ENCODE measurements at regions not wholly inside any gene's neighbourhood (a gene's known extent, or its start where the extent isn't known, plus 50 kb on each side); places are given as distances from the start of the nearest gene placed in this dataset. TPM values are rescaled to one million over a fixed set of nuclear protein-coding genes. Genes with fewer than 3 reads are reported as not detected.

DNA sequence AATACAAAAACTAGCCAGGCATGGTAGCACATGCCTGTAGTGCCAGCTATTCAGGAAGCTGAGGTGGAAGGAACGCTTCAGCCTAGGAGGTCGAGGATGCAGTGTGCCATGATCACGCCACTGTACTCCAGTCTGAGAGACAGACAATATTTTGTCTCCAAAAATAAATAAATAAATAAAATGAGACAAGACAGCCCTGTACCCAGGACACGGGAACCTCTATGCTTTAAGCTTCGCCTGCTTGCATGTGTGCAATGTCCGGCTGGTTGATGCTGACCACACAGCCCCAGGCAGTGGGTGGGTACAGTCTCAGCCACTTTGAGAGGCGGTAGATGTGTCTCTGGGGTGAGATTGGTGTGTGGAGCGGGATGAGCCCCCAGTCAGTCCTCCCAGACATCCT is 52.0 kb upstream of the MPEG1 start:
- H3K27ac ChIP-seq (ENCODE audit: low read depth, low read length, poor library complexity, severe bottlenecking) = no peak overlapping the region
- no peaks in the 10 kb centered on the region for H3K79me2 ChIP-seq (ENCODE audit: insufficient read depth, low read depth, low read length)
- H2AFZ ChIP-seq (ENCODE audit: low read length) = no peak overlapping the region
- intact Hi-C loops (cut with micrococcal nuclease; ENCODE audit: unreplicated experiment) = no loop called here
- no peaks in the 10 kb centered on the region for H3K9me2 ChIP-seq (ENCODE audit: insufficient read depth, low read length)
- TF ChIP-seq CTCF (conservative IDR thresholded peaks at IDR 0.05; ENCODE audit: low read length) (no peak), EZH2phosphoT487 (IDR thresholded peaks at IDR 0.05; ENCODE audit: borderline replicate concordance, low read depth, low read length) (no peak)
- POLR2A ChIA-PET = interaction anchor here (0.5 to 5.6 kb wide), 7 partner anchors 10 to 477 kb away, joined by 3 to 39 read pairs (median 3); no protein-coding TSS in a partner anchor
- H3K4me2 ChIP-seq (ENCODE audit: low read length) = no peak overlapping the region
- H3K36me3 ChIP-seq (ENCODE audit: insufficient read depth, low read length) = no peaks in the 10 kb centered on the region
- BruUV-seq (replicated peaks) = no TSS peak
- H3K4me1 ChIP-seq (ENCODE audit: insufficient read depth, low read length, poor library complexity, severe bottlenecking) = peaks cover 70% of the 10 kb centered on the region
- no peak overlapping the region for H3K4me3 ChIP-seq (ENCODE audit: low read depth, low read length, poor library complexity, severe bottlenecking)
- no peak for DNase-seq (ENCODE audit: low spot score)
- H4K20me1 ChIP-seq (ENCODE audit: insufficient read depth, low read length) = no peaks in the 10 kb centered on the region
- no peaks in the 10 kb centered on the region for H3K9me3 ChIP-seq (ENCODE audit: low read length)
- CTCF ChIA-PET (ENCODE audit: unreplicated experiment) = interaction anchor here (1.8 to 2.4 kb wide), 2 partner anchors 10 to 94 kb away, joined by 6 to 10 read pairs; no protein-coding TSS in a partner anchor

DNA sequence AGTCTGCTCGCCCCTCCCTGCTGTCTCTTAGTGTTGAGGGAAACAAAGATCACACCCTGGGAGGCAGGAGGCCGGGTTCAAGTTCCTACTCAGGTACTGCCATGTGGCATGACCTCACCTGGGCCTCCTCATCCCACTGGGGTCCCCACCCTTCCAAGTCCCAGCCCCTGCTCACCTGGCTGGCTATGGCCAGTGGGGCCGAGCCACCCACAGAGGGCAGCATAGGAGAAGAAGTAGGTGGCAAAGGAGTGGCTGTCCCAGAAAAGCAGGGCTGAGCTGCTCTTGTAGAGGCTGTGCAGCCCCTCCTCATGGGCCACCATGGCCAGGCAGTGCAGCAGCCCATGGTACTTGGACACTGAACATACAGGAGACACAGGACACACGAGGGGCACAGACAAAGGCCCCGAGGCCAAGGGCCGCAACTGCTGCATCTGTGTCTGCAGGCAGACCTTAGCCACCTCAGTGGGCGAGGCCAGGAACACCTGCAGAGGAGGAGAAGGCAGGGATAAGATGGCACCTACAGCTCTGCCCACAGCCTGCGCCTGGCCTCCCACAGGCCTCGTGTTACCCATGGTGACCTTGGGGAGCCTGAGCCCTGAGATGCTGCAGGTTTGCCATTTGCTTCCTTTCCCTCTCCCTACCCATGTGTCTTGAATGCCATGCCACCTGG is 50.6 kb upstream of the MPEG1 start:
- Histone ChIP-seq H3K9me2 (ENCODE audit: insufficient read depth, low read length) (no peaks in the 10 kb centered on the region), H3K9me3 (ENCODE audit: low read length) (no peaks in the 10 kb centered on the region), H3K4me3 (ENCODE audit: low read depth, low read length, poor library complexity, severe bottlenecking) (no peak overlapping the region), H2AFZ (ENCODE audit: low read length) (peak overlapping the region; percentile 53; the same call in 1 of the 2 replicates), H3K4me2 (ENCODE audit: low read length) (peak overlapping the region; percentile 26; the same call in 1 of the 2 replicates), H4K20me1 (ENCODE audit: insufficient read depth, low read length) (no peaks in the 10 kb centered on the region), H3K27ac (ENCODE audit: low read depth, low read length, poor library complexity, severe bottlenecking) (no peak overlapping the region), H3K4me1 (ENCODE audit: insufficient read depth, low read length, poor library complexity, severe bottlenecking) (peaks cover 56% of the 10 kb centered on the region), H3K79me2 (ENCODE audit: insufficient read depth, low read depth, low read length) (no peaks in the 10 kb centered on the region), H3K36me3 (ENCODE audit: insufficient read depth, low read length) (no peaks in the 10 kb centered on the region)
- DNase-seq (ENCODE audit: low spot score) = peak; percentile 84
- peak; percentile 92 for TF ChIP-seq CTCF (conservative IDR thresholded peaks at IDR 0.05; ENCODE audit: low read length)
- no peak for TF ChIP-seq EZH2phosphoT487 (IDR thresholded peaks at IDR 0.05; ENCODE audit: borderline replicate concordance, low read depth, low read length)
- ChIA-PET POLR2A (interaction anchor here (1.0 to 5.6 kb wide), 4 partner anchors 11 to 40 kb away, joined by 3 to 39 read pairs (median 8); no protein-coding TSS in a partner anchor), CTCF (ENCODE audit: unreplicated experiment) (interaction anchor here (1.0 to 1.9 kb wide), 3 partner anchors 10 to 93 kb away, joined by 3 to 7 read pairs (median 6); no protein-coding TSS in a partner anchor)
- BruUV-seq (replicated peaks) = no TSS peak
- intact Hi-C loops (cut with micrococcal nuclease; ENCODE audit: unreplicated experiment) = loop anchor here (1.0 kb wide), 2 partner anchors 21 to 167 kb away; no protein-coding TSS in a partner anchor

Small RNAs in the stretch of these regions (small RNA-seq; reads per million reads assigned to genes)
- gene RN7SL435P = not detected

All from OCI-LY7 (cell line).